ENCODE measurements at regions not wholly inside any gene's neighbourhood (a gene's known extent, or its start where the extent isn't known, plus 50 kb on each side); places are given as distances from the start of the nearest gene placed in this dataset.

- no peak overlapping the region for H3K4me3 ChIP-seq
- DNase-seq, result no peak
- intact Hi-C loops (cut with DNase I), result no loop called here
- H3K9me3 ChIP-seq, result no peaks in the 10 kb centered on the region
- no peaks in the 10 kb centered on the region for H3K4me1 ChIP-seq
- no peak for ATAC-seq
- H3K27me3 ChIP-seq, result no peaks in the 10 kb centered on the region
- no peak overlapping the region for H3K27ac ChIP-seq
- no peaks in the 10 kb centered on the region for H3K36me3 ChIP-seq
- TF ChIP-seq CTCF (IDR thresholded peaks at IDR 0.05), result no peak
These were observed 290.9 kb upstream of the FAM78B start for GRCh38 chr1:166457700-166458099.

- Histone ChIP-seq H3K4me1 (no peaks in the 10 kb centered on the region), H3K4me3 (no peak overlapping the region), H3K9me3 (peaks cover 0 to 12% of the 10 kb centered on the region in 2 donors), H3K27me3 (no peaks in the 10 kb centered on the region), H3K36me3 (no peaks in the 10 kb centered on the region), H3K27ac (no peak overlapping the region)
- ATAC-seq (no peak), DNase-seq (no peak)
- intact Hi-C loops (cut with DNase I), result no loop called here
- no peak for TF ChIP-seq CTCF (IDR thresholded peaks at IDR 0.05)
These were observed 297.5 kb upstream of the FAM78B start for GRCh38 chr1:166464333-166464732.

GRCh38 chr1:166470014-166470413, 303.2 kb upstream of the FAM78B start:
- no peak for ATAC-seq

GRCh38 chr1:166470441-166470840, 303.6 kb upstream of the FAM78B start:
- Histone ChIP-seq H3K4me1 (no peaks in the 10 kb centered on the region), H3K27ac (no peak overlapping the region), H3K9me3 (no peaks in the 10 kb centered on the region), H3K27me3 (no peaks in the 10 kb centered on the region), H3K36me3 (no peaks in the 10 kb centered on the region), H3K4me3 (no peak overlapping the region)
- no peak for TF ChIP-seq CTCF (IDR thresholded peaks at IDR 0.05)
- intact Hi-C loops (cut with DNase I), result loop anchor here in 1 of 2 donors (10.0 kb wide), 1 partner anchor 546 kb away; no protein-coding TSS in a partner anchor
- DNase-seq (no peak), ATAC-seq (no peak)

More at GRCh38 chr1:166470014-166470413, 303.2 kb upstream of the FAM78B start:
- TF ChIP-seq CTCF (IDR thresholded peaks at IDR 0.05), result no peak
- no peak for DNase-seq
- Histone ChIP-seq H3K9me3 (peaks cover 0 to 2% of the 10 kb centered on the region in 2 donors), H3K36me3 (no peaks in the 10 kb centered on the region), H3K27ac (no peak overlapping the region), H3K4me1 (no peaks in the 10 kb centered on the region), H3K4me3 (no peak overlapping the region), H3K27me3 (no peaks in the 10 kb centered on the region)
- intact Hi-C loops (cut with DNase I), result loop anchor here in 1 of 2 donors (10.0 kb wide), 1 partner anchor 545 kb away; no protein-coding TSS in a partner anchor

GRCh38 chr1:166471359-166471758, 304.6 kb upstream of the FAM78B start:
- DNase-seq, result no peak
- H3K4me1 ChIP-seq, result no peaks in the 10 kb centered on the region
- H3K27me3 ChIP-seq, result no peaks in the 10 kb centered on the region
- intact Hi-C loops (cut with DNase I), result loop anchor here in 1 of 2 donors (10.0 kb wide), 1 partner anchor 547 kb away; no protein-coding TSS in a partner anchor
- TF ChIP-seq CTCF (IDR thresholded peaks at IDR 0.05), result no peak
- ATAC-seq, result no peak
- no peaks in the 10 kb centered on the region for H3K36me3 ChIP-seq
- H3K4me3 ChIP-seq, result no peak overlapping the region
- no peaks in the 10 kb centered on the region for H3K9me3 ChIP-seq
- H3K27ac ChIP-seq, result no peak overlapping the region
